Stimulated activated CD4-positive, alpha-beta T cell treated with anti-CD3 and anti-CD28 coated beads, Interleukin-4, amount 100 ng/mL, for 4 hours (primary cell): ENCODE measurements at regions not wholly inside any gene's neighbourhood (a gene's known extent, or its start where the extent isn't known, plus 50 kb on each side); places are given as distances from the start of the nearest gene placed in this dataset.

Experiments used
- DNase-seq, 2 experiments: peaks; one replicate each; pipeline ENCODE4 v3.0.0-alpha.2; 2020

DNA sequence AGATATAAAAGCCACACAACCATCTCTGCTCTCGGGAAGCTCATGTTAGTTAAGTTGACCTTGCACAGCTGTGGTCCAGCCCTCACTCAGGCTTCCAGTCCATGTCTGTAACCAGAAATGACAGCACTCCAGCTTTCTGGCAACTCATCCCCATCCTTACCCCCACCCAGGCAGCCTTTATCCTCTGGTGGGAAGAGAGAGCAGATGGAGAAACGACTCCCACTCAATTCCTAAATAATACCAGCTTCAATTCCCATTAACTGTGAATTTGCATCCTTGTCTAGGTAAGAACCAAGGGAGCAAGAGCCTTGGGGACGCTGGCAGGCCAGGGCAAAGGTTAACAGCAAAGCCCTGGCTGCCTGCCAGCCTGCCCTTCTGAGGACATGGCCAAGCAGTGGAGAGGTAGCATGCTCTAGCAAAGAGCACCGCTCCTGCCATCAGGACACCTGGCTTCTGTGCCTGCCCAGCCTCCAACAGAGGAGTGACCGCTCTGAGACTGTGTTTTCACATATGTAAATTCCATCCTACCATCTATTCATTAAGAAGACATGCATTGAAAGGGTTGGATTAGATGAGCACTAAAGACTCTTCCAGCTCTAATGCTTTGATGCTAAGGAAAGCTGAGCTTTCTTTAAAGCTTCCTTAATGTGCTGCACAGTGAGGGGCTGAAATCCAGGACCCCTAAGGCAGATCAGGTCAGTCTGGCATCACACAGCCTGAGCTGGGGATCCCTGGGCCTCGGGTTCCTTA lies 236.1 kb downstream of the GRIN2B start:
- DNase-seq: no peak

DNA sequence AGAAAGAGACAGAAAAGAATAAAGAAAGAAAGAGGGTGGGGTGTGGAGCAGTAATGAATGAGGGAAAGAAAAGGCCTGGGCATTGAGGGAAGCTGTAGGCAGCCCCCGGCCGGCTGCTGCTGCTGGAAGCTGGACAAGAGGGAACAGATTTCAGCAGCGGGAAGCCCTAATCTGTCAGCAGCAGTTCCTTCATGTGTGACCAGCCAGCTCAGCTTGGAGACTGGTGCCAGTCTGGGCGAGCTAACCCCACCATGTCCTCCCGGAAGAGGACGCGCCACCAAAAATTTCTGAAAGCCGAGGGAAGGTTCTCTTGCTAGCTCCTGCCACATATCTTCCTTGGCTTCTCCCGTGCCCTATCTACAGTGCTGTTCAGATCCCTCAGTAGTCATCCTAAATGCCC lies 236.8 kb downstream of the GRIN2B start:
- DNase-seq: no peak

DNA sequence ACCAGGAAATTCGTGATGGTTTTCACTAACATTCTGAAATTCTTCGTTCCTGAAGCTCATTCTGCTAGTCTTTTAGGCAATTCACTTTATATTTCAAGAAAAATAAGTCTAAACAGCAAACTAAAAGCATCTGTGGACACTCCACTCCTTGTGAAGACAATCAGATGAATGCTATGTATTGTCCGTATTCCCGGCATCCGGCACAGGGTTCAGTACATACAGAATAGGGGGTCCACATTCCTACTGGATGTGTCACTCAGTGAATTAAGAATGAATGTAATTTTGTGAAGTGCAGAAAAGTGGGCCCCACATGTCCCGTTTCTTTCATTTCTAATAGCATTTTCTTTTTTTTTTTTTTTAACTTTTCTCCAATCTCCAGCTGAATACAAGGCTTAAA lies 241.3 kb downstream of the GRIN2B start:
- no peak for DNase-seq

DNA sequence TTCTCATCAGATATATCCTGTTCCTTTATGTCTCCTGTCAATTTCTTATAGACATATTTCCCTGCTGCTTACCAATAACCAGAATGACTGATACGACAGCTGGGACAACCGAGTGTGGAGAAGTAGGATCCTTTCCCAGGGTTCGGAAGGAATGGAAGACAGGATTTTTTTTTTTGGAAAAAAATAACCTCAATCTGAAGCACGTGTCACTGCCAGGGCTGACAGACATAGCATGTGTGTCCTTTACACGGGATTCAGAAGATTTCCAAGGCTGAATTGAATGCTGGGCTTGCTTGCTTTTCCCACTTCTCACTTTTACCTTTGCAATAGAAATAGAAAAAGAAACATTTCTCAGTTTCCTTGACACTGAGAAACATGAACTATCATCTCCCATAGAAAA lies 245.7 kb downstream of the GRIN2B start:
- no peak for DNase-seq

DNA sequence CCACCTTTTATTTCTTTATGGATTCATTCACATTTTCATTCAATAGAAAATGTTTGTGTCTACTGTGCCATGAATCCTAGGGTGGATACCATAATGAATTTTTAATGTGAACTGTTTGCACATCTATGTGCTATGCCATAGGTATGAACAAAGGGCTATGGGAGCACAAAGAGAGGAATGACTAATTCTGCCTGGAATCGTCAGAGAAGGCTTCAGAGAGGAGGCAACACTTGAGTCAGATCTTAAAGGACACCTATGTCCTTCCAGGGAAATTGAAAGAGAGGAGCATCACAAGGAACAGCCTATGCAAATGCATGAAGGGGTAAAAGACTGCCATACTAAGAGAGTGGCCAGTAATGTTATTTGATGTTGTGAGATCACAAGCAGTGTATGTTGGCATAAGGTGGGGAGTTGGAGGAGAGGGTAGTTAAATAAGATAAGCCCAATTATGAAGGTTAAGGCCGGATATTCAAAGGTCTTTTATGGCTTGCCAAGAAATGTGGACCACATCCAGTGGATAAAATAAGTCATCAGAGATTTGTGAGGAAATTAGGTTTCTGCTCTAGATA lies 246.7 kb downstream of the GRIN2B start:
- no peak for DNase-seq

DNA sequence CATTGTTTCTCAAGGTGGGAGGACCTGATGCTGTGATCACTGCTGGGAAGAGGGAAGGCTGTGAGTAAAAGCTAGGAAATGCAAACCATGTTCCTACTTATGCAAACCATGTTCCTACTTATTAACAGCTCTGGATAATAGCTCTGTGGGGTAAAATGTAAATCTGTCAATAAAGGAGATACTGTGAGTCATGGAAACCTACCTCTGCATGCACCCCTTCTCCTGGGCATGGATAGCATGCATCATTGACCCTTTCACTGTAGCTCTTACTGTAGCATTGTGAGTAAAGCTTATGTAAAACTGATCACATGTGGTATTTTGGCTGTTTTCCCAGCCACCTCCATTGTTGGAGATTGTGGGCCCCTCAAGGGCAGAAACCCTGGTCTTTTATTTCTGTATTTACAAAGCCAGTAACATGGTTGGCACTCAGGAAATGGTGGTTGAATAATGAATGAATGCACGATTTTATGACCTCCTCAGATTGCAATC lies 253.7 kb downstream of the GRIN2B start:
- DNase-seq: no peak

DNA sequence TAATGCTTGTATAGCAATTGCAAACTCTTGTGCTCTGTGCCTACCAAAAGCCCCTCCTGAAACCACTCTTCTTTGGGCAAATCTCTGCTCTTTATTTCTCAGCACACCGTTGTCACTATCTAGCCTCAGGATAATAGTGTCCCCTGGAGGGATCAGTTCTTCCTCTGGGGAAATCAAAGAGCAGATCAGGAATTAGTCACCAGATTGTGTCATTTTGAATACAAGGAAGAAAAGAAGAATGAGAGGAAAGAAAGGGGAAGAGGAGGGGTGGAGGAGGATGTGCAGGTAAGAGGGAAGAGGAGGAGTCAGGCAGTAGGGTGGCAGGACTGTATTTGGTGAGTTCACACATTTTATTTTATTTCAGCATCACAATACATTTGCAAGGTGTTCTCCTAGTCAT lies 256.4 kb downstream of the GRIN2B start:
- DNase-seq: no peak

DNA sequence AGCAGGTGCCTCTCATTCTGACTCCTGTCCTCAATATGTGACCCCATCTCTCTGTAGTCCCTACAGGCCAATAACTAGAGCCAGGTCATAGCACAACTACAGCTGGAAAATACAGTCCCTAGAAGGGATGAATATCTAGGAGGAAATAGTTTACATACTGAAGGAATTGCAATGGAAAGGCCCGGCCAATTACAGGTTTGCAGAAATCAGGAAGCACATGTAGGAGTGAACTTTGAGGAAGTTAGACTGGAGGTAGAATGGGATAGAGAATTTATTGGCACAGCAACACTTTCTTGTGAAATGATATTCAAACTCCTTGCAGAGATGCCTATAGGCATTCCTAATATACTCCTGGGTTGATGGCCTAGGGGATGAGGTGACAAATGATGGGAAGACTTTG lies 257.3 kb downstream of the GRIN2B start:
- no peak for DNase-seq

DNA sequence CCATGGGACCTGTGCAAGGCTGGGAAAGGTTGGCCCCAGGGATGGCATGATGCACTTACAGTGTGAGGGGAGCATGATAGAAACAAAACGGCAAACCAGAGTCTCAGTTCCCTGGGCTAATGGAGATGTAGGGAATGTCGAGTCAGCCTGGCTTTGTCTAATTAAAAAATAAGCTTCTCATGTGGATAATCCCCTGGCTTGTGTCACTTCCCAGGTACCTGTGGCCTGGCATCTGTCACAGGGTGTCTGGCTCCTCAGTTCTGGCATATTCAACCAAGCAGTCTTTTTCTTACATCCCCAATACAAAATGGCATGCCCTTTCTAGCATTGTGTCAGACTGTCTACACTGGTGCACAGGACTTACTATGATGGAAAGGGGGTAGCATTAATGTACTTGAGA lies 261.4 kb downstream of the GRIN2B start:
- no peak for DNase-seq

DNA sequence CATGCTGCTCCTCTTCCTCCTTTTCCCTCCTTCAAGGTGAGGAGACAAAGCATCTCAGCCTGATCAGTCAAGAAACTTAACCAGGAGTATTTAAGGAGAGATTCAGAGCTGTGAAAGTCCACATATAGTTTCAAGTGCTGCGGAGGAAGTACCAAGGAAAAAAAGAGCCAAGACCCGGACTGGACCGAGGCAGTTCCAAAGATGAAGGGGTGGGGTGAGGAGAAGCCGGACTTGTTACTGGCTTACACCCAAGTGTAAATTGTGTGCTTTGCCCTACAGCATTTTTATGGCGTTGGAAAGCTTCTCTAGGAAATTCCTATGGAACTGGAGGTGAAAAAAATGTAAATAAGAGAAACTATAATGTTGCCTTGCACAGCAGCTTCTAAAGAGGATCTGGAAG lies 263.1 kb downstream of the GRIN2B start:
- no peak for DNase-seq

DNA sequence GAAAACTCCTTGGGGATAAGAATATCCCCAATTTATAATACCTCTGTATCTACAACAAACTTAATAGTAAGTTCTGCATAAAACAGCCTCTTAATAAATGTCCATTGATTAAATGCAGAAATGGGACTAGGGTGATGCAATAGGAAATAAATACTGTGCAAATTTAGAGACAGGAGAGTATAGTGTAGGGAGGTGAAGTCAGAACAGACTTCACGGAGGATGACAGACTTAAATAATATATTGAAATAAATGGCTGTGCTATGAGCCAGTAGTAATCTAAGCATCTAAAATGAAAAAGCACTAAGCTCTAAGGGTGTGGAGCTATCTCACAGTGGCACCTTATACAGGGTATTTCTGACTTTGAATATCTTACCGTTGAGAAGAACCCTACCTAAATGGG lies 265.3 kb downstream of the GRIN2B start:
- DNase-seq: no peak

DNA sequence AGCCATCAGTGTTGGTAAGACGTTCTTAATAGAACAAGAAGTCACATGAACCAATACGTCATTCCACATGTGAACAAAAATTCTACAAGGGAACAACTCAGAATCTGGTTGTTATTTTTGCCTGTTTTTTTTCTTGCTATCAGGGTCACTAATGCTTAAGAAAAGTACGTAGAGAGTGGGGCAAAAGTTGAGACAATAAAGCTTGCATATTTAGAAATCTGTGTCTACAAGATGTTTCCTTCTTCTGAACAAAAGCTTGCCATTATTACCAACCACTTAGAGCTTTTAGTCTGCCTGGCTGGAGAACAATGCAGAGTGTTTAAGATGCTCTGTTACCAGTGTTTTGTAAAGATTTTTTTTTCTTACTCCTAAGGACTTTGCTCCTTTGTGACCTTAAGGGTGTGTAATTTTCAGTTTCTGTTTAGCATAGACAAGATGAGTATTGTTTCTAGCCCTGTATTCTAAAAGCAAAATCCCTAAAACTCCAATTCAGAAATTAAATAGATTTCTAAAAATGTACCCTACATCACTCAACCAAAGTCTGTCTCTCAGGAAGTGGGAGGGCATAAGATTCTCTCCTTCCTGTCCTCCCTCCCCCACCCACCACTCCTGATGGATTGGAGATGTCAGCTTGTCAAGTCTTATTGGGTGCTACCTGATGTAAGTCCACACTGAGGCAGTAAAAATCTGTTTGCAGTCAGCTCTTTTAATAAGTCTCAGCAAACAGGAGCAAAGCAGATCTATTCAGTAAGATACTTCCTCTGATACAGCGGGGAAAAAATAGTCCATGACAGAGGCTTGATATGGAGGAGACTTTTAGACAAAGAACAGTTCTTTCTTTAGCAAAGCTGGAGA lies 267.6 kb downstream of the GRIN2B start:
- DNase-seq: no peak

DNA sequence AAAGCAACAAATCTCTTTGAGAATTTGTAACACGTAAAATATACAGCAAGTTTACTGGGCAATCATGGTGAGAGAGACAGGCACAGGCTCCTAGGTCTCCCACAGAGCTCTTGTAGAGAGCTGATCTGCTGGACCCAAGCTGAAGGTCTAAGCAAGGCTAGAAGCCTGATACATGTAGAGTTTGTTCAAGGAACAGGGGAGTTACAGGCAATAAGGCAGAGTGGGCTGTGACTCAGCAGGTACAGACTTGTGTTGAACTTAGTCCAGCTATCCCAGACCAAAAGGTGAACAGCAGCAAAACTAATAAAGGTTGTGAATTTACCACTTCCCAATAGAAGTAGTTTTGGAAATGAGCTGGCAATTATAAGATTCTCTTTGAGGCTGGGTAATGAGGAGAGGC lies 273.6 kb downstream of the GRIN2B start:
- DNase-seq: no peak

DNA sequence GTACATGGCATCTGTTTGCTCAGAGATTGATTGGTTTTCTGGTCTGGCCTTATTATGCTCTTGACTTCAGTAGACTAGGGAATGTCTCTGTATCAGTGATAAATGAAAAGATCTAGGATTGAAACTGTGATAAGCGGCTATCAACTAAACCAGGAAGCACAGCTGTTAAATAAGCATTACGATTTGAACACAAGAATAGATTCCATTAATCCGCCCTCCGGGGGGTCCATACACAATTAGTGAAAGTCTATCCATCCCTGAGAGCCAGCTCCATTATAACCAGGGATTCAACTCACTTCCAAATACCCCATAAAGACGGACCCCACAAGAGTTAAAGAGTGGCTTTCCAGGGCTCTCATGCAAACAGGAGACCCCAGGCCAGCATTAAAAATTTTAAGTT lies 279.0 kb downstream of the GRIN2B start:
- no peak for DNase-seq

DNA sequence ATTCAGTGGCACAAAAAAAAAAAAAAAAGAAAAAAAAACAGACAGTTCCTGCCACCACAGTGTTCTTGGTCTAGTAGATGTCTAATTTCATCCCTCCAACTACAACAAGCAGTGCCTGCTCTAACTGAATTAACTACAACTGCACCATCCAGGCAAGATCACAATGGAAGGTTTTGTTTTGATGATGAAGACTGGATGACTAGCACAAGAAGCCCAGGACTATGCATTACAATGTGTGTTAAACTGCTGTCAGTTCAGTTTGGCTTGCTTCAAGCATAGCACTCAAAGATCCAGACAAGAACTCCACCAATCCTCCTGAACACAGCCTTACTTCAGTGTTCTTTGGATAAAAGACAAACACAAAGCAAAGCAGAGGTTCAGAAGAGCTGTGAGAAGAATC lies 279.9 kb downstream of the GRIN2B start:
- DNase-seq: no peak

DNA sequence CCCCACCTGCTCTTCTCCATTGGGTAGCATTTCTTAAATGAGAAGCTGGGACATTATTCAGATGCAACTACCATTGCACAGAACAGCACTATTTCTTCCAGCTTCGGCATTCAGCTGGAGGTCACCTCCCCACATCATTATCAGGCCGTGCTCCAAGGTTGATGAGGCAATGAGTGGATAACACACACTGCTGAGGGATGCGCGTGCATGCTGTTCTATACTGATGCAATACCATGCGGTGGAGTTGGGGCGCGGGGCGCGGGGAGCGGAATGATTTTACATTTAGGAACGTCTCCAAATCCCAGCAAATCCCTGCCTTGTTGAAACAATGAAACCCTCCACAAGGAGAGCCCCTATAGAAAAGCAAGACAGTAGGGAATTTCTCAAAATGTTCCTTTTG lies 283.4 kb downstream of the GRIN2B start:
- DNase-seq: no peak

DNA sequence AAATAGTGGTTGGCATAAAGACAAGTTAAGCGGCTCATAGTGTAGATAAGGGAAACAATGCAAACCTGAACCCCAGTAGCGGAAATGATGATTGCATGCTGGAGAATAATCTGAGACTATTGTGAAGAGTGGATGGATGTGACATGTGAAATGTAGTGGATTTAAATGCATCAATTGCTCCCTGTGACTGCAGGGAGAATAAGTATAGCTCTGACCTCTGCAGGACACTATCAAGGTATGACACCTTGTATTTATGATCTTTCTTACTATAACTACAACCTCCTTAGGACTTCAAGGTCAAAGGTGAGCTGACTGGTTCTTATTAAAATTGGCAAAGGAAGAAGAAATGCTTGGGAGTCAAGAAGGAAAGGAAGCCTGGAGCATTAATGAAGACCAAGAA lies 285.6 kb downstream of the GRIN2B start:
- DNase-seq: no peak

DNA sequence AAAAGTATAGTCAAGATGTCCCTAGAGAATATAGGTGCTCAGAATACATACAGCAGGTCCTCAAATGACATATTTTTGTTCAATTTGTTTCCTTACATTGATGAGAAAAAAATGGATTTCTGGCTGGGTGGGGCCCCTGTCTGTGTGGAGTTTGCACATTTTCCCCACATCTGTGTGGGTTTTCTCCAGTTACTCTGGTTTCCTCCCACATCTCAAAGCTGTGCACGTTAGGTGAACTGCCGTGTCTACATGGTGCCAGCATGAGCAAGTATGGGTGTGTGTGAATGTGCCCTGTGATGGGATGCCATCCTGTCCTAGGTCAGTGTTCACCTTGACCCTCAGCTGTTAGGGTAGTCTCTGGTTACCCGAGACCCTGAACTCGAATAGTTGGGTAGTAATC lies 289.1 kb downstream of the GRIN2B start:
- DNase-seq: no peak

DNA sequence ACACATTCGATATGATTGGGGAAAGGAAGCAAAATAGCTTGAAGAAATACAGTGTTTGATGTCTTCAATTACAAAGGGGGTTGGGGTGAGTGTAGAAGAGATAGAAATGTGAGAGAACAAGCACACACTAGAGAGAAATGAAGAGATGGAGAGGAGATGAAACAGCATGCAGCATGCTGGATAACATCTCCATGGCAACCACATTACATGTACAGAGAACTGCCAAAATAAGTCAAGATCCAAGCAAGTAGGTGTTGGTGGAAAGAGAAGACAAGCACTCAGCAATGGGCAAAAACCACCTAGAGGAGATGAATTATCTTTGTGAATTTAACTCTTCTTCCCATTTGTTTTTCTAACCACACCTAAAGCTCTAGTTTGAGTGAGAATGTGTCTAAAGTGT lies 289.8 kb downstream of the GRIN2B start:
- DNase-seq: no peak

DNA sequence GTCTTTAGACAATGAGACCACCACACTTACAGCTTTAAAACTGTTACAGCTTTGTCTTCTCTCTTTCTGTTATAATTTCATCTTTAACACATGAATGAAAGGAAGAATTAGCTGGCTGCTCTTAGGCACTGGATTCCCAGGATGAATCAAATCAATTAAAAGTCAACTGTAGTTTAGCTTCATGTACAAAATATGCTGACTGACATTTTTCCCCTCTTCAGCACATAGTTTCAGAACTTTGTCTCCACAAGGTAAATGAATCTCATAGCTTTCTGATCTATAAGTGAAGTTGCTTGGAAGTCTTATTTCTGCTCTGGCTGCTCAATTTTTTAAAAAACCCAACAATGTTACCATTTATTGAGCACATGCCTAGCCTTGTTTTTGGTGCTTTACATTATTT lies 293.8 kb downstream of the GRIN2B start:
- no peak for DNase-seq

DNA sequence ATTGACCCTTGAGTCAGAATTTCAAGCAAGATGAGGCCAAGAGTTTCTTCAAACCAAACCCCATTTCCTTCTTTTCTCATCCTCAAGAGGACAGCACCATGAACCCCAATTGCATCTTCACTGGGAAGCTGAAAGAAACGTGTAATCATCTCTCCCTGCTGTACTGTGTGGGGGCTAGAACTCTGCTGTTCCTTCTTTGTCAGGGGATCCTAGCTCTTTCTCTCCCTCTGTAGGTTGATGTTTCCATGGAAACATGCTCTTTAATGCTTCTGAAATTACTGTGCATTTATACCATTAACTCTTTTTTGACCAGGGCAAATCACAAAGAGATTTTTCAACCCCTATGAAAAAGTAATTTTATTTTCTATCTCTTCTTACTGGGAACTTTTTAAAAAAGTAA lies 295.1 kb downstream of the GRIN2B start:
- DNase-seq: no peak

DNA sequence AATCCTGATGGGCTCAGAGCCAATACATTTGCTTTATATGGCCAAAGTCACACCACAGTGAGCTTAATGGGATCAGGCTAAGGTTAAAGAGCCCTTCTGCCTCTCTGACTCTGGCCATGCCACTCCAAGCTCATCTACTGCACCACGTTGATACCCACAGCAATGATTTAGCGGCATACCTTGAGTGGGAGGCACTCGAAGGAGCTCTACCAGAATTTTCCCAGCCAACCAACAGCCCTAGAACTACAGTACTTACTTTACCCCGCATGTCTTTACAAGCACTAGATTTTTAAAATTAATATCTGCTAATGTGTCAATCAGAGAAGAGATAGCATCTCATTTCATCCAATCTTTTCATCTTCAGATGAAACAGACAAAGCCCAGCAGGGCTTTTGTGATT lies 300.5 kb downstream of the GRIN2B start:
- DNase-seq: no peak

DNA sequence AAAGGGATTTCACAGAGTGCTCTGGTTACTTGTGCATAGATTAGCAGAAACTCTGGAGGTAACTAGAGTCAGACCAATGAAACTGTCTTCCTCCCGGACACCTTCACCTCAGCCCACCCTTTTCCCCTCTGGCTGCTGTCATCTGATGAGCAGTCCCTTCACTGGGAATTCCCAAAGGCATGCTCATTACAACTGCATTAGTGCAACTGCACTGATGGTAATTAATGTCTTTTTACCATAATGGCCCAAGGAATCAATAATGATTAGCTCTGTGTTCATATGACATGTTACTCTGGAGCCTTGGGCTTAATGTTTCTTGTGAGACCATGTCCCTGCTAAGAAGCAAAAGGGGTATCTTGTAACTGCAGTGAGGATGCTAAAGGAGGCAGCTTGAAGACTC lies 304.5 kb downstream of the GRIN2B start:
- no peak for DNase-seq

DNA sequence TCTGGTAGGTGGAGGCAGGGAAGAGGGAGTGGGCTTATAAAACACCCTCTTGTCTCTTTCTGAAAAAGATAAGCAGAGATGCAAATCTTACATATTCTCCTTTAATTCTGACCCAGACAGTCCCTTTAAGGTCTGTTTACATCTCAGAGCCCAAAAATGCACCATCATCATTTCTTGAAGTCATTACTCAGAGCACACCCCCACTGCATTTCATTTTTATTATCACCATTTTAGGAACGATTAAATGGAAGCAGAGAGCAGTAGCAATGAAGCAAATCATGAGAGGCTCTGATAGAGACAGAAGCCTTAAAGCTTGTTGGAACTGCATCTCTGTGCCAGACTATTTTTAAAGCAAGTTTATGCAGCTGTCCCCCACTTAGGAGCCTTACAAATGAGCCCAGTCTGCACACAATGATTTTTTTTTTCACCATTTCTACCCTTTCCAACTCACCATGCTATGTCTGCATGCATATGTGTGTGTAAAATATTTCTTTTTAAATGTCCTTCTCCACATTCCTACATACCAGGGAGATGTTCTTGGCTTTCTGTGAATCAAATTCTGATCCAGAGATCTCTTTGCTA lies 311.0 kb downstream of the GRIN2B start:
- no peak for DNase-seq
